C4-2B (cell line): ENCODE measurements at regions not wholly inside any gene's neighbourhood (a gene's known extent, or its start where the extent isn't known, plus 50 kb on each side); places are given as distances from the start of the nearest gene placed in this dataset.

Source experiments
- CTCF ChIP-seq: fragments of 450-650 bp; conservative IDR thresholded peaks from 2 replicates; pipeline ENCODE4 v1.5.1; 2017; ENCODE audit warnings: mild to moderate bottlenecking
- ZFX ChIP-seq: fragments of 450-650 bp; IDR thresholded peaks from 2 replicates; pipeline ENCODE4 v1.6.1; 2017

DNA sequence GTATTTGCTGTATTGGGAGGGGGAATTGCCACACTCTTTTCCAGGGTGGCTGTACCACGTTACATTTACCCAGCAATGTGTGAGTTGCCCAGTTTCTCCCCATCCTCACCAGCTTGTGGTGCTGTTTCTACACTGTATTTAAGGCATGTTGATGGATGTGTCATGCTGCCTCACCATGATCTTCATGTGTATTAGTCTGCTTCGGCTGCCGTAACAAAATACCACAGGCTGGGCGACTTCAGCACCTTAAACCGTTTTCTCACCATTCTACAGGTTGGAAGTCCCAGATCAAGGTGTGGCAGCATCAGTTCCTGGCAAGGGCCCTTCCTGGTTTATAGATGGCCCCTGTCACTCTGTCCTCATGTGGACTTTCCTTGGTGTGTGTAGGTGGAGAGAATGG, 169.7 kb downstream of the IGLL1 start:
- no peak for TF ChIP-seq CTCF
- no peak for TF ChIP-seq ZFX
